OCI-M1 (cell line): ENCODE measurements at regions not wholly inside any gene's neighbourhood (a gene's known extent, or its start where the extent isn't known, plus 50 kb on each side); places are given as distances from the start of the nearest gene placed in this dataset.
"Not testable (repeated sequence)": the region's sequence is repeated elsewhere in the genome, so short reads cannot be mapped to it uniquely, and the experiment has no call there.

Experiments used
- DNase-seq: peaks from one replicate; lab custom pipeline; 2025; lab: John Stamatoyannopoulos, UW

DNA sequence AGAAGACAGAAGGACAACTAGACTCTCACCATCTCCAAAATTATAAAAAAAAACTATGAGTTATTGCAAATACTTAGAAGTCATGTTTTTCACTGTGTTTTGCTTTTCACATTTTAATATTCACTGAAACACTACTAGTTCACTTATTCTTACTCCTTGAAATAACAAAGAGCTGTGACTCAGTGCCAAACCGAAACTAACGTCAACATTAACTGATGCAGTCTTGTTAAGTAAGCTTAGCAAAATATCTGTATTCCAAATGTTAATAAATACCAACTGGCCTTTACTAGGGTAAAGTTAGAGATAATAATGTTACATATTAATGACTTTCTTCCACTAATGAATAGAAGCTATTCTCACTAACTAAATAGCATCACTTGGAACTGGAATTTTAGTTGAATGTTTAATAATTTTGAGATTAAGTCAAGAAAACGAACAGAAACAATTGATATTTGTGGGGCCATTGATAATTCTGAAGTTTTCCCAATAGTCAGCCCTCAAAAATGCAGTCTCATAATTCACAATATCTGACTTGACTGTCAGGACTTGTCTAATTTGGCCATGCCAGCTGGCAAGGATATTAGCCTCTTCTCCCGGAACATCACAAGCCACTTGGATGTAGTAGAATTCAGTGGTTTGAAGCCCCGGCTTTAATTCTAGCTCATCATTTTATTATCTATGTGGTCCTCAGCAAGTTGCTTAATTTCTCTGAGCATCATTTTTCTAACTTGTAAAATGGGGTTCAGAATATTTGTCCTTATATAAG is 230.1 kb upstream of the DDI1 start:
- no peak for DNase-seq

DNA sequence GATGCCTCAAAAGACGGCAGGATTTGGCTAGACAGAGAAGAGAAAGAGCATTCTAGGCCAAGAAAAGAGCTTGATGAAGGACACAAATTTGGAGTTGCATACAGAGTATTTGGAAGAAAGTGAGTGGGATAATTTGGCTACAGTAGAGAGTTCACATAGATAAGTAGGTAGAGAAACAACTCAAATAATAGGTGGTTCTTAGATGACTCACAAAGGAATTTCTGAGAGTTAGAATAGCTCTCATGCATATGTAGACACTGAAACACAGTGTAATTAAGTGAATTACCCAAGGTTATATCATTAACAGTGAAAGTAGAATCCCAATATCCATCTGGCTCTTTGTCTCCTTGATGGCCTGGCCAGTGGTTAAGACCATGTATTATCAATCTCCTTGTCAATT is 228.6 kb upstream of the DDI1 start:
- no peak for DNase-seq

DNA sequence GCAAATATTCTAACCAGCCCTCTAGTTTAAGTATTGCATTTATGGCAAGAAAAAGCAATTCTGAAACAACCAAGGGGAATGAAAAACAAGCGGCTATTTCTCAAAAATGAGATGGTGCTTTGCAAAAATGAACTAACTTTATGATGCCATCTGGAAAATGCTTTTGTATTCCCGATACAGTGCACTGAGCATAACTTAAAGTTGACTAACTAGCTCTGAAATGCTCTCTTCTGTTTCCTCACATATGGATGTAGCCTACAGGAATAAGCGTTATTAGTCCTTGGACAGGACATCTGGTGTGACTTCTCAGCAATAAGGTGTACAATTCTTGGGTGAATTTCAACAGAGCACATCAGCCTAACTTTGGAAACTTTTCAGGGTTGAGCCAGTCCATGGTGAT is 228.2 kb upstream of the DDI1 start:
- no peak for DNase-seq

DNA sequence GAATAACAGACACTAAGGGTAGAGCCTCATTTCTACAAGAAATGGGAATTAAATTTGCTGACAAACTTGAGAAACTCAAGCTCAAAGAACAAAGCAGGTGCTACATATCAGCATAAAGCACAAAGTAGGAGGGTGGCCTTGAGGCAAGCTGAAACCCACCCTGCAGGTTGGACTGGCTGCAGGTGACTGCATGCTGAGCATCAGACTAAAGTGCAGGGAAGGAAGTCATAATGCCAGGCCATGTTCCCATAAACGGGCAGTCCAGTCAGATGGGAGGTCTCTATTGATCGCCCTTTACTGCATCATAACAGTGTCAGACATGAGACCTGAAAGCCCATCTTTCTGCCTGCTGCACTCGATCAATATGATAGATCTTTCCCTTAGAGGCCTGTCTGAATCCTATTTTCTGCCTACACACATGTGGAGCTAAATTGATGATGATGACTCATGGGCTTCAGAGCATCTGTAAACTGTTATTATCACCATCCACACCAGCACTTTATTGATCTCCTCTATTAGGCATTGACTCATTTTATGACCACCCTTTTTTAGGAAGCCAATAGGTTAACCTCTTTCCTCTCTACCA is 224.5 kb upstream of the DDI1 start:
- no peak for DNase-seq

DNA sequence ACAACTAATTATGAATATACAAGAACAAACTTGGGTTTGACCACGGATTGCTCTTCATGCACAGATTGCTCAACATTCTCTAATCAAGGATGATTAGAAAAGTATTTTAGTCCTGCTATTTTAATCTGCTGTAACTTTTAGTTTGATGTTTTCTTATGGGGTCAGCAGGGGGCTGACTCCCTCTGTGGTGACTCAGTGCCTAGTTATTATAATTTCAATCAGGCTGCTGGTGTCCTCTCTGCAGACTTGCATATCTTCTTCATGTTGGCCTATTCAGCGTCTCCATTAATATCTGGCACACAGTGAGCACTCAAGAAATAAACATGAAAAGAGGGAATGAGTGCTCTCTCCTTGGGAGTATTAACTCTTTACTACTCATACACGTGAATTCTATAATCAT is 223.8 kb upstream of the DDI1 start:
- DNase-seq, result no peak

DNA sequence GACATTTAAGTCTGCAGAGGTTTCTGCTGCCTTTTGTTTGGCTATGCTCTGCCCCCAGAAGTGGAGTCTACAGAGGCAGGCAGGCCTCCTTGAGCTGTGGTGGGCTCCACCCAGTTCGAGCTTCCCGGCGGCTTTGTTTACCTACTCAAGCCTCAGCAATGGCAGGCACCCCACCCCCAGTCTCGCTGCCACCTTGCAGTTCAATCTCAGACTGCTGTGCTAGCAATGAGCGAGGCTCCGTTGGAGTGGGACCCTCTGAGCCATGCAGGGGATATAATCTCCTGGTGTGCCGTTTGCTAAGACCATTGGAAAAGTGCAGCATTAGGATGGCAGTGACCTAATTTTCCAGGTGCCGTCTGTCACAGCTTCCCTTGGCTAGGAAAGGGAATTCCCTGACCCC is 216.1 kb upstream of the DDI1 start:
- not testable (repeated sequence) for DNase-seq

DNA sequence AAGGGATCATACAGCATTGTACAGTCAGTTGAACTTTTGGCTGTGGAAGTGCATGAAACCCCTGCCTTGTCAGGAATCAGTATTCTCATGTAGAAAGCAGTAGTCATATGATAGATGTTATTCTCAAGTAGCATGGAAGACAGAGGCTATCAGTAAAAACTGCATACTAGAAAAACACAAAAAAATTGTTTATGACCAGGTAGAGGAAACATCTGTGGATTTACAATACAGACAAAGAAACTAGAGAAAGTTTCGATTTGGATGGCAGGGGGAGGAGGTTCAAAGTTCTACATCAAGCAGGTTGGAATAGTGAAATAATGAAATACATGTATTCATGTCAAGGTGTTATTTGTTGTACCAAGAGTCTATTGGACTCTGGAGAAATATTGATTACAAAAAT is 212.3 kb upstream of the DDI1 start:
- DNase-seq, result no peak

DNA sequence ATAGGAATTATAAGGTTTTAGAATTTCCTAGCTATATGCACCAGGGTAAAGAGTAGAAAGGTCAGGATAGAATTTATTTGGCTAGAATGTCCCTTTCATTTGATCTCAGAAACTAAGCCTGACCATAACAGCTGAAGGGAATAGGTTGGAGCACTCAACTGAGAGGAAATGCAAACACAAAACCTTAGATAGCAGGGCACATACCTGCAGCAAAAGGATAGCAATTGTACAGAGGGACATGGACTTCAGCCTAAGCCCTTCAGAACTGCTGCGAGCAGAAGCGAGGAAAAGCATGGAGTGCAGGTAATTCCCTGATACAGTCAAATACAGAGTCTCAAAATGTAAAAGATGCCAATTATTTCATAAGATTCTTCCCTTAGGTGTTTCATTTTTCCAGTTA is 211.0 kb upstream of the DDI1 start:
- DNase-seq, result no peak

DNA sequence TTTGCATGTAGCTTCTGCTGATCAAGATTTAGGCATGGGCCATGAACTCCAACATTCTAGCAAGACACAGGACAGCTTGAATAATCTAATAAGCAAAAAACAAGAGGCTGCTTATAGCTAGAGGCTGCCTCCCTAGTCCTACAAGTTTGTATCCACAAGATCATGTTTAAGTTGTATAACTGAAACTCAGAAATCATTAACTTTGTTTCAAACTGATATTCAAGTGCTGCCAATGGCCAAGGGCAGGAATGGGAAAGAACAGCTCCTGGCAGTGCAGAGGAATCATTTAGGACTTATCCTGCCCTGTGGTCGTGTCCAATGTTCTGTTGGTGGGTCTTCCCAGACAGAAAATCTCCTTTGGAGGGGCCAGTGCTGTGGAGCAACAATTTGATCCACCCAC is 209.6 kb upstream of the DDI1 start:
- no peak for DNase-seq

DNA sequence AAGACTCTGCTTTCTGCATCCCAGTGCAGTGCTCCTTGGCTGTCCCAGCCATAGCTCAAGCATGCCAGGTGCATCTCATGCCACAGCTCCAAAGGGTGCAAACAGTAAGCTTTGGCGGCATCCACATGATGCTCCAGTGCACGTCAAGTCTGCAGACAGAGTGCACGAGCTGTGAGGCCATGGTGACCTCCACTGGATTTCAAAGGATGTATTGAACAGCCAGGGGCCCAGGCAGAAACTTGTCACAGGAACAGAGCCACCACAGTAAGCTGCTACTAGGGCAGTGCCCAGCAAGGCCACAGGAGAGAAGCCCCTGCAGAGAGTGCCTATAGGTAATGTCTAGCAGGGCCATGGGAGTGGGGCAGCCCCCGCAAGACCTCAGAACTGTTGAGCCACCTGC is 206.8 kb upstream of the DDI1 start:
- DNase-seq, result no peak

DNA sequence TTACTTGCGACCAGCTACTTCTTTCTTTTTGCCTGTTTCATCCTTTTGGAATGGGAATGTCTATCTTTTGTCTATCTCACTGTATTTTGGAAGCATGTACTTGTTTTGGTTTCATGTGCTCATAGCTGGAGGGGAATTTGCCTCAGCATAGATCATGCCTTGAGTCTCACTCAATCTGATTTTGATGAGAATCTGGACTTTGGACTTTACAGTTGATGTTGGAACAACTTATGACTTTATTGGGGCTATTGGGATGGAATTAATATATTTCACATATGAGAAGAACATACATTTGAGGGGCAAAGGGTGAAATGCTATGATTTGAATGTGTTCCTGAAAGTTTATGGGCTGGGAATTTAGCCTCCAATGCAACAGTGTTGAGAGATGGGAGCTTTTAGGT is 206.2 kb upstream of the DDI1 start:
- DNase-seq, result no peak

DNA sequence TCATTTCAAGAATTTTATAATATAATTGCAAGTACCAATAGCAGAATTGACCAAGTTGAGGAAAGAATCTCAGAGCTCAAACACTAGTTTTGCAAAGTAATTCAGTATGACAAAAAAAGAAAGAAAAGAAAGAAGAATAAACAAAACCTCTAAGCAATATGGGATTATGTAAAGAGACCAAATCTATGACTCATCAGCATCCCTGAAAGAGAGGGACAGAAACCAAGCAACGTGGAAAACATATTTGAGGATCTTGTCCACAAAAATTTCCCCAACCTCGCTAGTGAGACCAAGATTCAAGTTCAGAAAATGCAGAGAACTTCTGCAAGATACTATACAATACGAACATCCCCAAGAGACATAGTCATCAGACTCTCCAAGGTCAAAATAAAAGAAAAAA is 203.7 kb upstream of the DDI1 start:
- DNase-seq, result no peak

DNA sequence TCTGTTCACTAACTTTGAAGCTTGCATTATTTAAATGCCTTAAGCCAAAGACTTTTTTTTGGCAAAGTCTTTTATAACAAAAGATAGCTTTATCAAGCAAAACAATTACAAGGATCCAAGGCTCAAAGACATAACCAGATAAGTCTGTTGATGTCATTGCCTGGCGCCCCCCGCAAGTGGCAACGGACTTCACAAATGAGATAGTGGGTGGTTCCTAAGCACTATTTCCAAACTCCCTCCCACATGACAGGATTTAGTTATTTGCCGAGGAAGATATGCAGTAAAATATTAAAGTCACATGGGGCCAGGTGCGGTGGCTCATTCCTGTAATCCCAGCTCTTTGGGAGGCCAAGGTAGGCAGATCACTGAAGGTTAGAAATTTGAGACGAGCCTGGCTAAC is 194.2 kb upstream of the DDI1 start:
- DNase-seq, result no peak

DNA sequence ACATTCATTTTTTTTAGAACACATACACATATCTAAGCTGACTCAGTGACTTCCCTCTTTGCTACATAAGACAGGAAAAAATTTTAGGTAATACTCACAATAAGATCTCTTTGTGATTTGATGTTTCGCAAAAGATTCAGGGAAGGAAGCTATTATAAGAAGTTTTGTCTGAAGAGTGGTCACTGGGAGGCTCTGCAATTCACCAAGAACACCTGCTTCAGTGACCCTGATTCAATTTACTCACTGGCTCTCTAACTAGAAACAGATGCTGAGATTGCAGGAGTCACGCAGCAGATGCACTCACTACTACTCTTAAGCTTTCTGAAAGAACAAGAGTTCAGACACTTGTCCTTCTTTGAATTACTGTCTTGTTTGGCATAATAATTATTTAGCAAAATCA is 193.6 kb upstream of the DDI1 start:
- no peak for DNase-seq

DNA sequence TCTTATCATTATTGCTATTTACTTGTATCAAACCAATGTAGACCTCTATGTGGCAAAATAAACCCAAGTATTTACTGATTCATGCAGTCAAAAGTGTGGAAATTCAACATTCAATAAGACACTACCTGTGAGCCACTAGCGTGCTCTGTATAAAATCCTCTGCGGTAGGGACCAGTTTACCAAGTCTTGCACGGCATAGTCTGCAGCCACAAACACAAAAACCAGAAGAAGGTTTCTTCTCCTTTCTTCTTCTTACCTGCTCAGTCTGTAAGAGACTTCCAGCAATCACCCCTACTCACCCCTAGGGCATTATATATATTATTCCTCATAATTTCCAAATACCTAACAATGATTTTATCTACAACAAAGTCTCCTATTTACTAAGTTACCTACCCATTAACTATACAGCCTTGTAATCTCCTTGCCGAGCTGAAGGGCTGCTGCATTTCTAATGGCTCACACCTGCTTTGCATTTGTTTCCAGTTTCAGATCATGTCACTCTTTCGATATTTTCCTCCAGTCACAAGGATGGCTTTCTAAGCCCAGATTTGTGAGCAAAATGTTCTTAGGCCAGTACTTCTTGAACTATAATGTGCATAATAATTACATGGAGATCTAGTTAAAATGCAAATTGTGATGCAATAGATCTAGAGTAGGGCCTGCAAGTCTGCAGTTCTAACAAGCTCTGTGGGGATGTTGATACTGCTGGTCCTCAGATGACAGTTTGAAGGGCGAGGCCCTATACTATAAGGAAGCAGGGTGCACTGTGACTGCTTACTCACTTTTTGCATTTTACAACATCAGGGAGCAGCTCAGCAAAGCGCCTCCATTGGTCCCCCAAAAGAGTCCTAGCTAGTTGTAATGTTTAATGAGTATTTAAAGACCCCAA is 191.9 kb upstream of the DDI1 start:
- no peak for DNase-seq

DNA sequence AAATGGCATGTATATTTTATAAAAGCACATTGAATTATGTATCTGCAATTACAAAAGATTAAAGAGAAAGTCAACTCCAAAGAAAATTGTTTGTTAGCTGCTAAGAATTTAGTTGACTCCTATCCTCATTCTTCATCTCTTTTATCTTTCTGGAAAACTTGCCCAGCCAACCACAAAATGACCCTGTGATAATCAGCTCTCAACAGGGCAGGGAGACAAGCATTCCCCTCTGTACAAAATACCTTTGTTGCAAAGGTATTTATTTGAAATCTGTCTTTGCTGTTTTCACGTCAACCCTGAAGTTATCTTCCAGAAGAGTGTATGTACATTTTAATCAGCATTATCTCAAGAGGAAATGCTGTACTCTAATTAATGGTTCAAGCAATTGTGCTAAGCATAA is 191.1 kb upstream of the DDI1 start:
- DNase-seq, result no peak

DNA sequence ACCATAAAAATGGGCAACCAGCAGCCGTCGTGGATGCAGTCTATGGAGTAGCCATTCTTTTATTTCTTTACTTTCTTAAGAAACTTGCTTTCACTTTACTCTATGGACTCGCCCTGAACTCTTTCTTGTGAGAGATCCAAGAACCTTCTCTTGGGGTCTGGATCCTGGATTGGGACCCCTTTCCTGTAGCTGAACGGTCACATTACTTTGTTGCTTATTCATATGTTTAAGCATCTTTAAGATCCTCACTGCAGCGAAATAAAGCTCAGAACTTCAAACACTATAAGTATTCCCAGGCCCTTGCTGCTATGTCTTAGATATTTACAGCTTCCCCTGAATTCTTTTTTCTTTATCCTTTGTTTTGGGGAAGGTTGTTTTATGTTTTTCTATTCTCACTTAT is 187.8 kb upstream of the DDI1 start:
- no peak for DNase-seq

DNA sequence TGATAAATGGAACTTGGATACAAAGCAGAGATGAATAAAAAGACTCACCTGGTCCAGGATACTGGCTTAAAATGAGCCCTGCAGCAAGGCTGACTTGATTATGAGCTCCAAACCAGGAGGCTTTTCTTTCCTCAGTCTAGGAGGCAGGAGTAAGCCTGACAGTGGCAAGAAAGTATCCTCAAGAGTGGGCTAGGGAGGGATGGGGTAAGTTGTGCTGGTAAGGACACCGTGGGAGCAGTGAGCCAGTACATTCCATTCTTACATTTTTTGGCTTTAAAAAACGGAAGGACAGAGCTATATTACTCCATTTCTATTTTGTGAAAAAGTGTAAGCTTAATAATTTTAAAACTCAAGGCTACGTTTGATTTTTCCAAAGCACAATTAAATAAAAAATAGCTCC is 187.1 kb upstream of the DDI1 start:
- no peak for DNase-seq

DNA sequence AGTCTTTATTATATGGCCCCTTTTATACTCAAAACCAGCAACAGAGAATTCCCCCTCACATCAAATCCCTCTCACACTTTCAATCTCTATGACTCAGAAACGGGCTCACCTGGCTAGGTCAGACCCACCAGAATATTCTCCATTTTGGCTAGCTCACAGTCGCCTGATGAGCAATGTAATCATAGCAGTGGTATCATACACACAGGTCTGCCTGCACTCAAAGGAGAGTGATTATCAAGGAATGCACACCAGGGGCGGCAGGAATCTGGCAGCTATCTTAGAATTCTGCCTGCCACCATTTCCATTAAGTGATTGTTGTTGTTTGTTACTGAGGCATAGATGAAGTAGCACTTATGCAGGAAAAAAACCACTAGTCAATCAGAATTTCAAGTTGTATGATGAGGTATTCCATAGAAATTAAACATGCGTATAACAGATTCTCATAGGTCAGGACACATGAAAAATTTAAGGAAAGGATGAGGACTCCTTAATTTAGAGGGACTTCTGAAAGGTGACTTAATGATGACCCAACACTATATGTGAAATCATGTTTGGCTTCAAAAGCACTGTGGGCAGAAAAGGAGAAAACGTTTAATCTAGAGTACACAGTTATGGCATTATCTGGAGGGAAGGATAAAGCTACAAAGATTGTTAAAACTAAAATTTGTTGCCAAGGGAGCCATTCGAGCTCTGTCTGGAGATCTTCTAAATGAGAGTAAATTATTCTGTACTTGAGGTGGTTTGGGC is 185.8 kb upstream of the DDI1 start:
- DNase-seq, result no peak

DNA sequence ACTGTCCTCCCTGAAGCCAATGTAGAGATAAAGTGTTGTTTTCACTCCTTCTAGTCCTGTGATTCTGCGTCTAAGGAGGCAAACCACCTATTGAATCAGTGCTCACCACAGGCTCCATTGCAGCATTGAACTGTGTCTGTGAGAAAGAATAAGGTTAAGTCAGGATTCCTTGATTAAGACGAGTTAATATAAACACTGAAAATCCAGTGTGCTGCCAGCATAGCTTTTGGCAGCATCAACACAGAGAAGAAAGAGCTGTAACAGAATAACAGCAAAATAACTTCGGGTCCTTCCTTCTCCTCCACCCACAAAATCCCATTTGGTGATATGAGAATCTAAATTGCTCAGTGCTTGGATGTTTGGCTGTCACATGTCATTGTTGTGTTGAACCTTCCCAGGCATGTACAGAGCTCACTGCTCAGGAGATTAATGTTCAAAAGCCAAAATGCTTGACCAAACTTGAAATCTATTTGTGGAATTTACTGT is 185.2 kb upstream of the DDI1 start:
- DNase-seq, result no peak
